Keratinocyte (primary cell): ENCODE measurements at regions not wholly inside any gene's neighbourhood (a gene's known extent, or its start where the extent isn't known, plus 50 kb on each side); places are given as distances from the start of the nearest gene placed in this dataset.

Source experiments
- EZH2 ChIP-seq: IDR thresholded peaks from one replicate; pipeline ENCODE4 v1.6.1; 2012; ENCODE audit warnings: inconsistent platforms, mild to moderate bottlenecking, low read length, moderate library complexity
- TF ChIP-seq, protein P1 (sequence below), 3 experiments: IDR thresholded peaks in 1 of 3; conservative IDR thresholded peaks in 1 of 3; optimal IDR thresholded peaks in 1 of 3; 2 replicates in 2 of 3; 3 replicates in 1 of 3; pipeline versions ENCODE3 to v1.5.1; 2011; ENCODE audit warnings: low read length in 3 of 3, mild to moderate bottlenecking in 3 of 3, moderate library complexity in 2 of 3, control low read depth in 1 of 3, inconsistent platforms in 1 of 3; ENCODE audit not compliant: insufficient read depth in 2 of 3; ENCODE audit errors: extremely low read depth in 1 of 3

DNA sequence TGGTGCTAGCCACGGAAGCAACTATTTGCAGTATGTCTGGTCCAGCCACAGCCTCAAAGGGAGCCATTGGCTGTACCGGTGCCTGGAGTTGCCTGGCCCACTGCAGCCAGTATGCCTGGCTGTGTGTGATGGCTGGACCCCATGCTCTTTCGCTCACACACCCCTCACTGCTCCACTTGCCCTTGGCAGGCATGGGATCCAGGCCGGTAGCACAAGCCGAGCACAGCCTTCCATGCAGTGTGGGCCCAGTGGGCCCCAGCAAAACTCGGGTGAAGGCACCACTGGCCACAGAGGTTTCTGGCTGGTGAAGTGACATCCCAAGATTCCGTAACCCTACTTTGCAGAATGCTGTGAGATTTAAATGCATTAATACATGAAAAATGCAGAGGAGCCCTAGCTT lies 665.8 kb downstream of the PLPP3 start:
- TF ChIP-seq, protein P1, sequence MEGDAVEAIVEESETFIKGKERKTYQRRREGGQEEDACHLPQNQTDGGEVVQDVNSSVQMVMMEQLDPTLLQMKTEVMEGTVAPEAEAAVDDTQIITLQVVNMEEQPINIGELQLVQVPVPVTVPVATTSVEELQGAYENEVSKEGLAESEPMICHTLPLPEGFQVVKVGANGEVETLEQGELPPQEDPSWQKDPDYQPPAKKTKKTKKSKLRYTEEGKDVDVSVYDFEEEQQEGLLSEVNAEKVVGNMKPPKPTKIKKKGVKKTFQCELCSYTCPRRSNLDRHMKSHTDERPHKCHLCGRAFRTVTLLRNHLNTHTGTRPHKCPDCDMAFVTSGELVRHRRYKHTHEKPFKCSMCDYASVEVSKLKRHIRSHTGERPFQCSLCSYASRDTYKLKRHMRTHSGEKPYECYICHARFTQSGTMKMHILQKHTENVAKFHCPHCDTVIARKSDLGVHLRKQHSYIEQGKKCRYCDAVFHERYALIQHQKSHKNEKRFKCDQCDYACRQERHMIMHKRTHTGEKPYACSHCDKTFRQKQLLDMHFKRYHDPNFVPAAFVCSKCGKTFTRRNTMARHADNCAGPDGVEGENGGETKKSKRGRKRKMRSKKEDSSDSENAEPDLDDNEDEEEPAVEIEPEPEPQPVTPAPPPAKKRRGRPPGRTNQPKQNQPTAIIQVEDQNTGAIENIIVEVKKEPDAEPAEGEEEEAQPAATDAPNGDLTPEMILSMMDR (optimal IDR thresholded peaks at IDR 0.05 in 1 of 3, IDR thresholded peaks at IDR 0.05 in 1 of 3, conservative IDR thresholded peaks at IDR 0.05 in 1 of 3; ENCODE audit: extremely low read depth in 1 of 3, insufficient read depth in 2 of 3, low read length in 3 of 3) = no peak
- no peak for TF ChIP-seq EZH2
